GM06990 (cell line): ENCODE measurements at regions not wholly inside any gene's neighbourhood (a gene's known extent, or its start where the extent isn't known, plus 50 kb on each side); places are given as distances from the start of the nearest gene placed in this dataset.
A peak's percentile ranks its signal among the peaks of the same experiment; 100 is the strongest.
"Not testable (repeated sequence)": the region's sequence is repeated elsewhere in the genome, so short reads cannot be mapped to it uniquely, and the experiment has no call there.

ENCODE experiments used
- DNase-seq: peaks from one replicate; pipeline ENCODE4 v3.0.0-alpha.2; 2011; ENCODE audit not compliant: insufficient read length; ENCODE audit errors: extremely low read depth
- H3K27me3 ChIP-seq: replicated peaks from 2 replicates; pipeline ENCODE4 v1.6.0; 2011; ENCODE audit warnings: low read length; ENCODE audit not compliant: control insufficient read depth, insufficient read depth
- H3K36me3 ChIP-seq: 2 replicates; pipeline ENCODE4 v1.5.1; 2011; ENCODE audit warnings: low read length; ENCODE audit not compliant: control insufficient read depth, insufficient read depth
- H3K4me3 ChIP-seq: replicated peaks from 2 replicates; pipeline ENCODE4 v1.5.1; 2011; ENCODE audit warnings: low read depth, mild to moderate bottlenecking, control low read depth, low read length
- TF ChIP-seq, protein P1 (sequence below): IDR thresholded peaks from 2 replicates; pipeline ENCODE4 v1.5.1; 2011; ENCODE audit warnings: low read length, control low read depth, mild to moderate bottlenecking, inconsistent platforms; ENCODE audit not compliant: insufficient read depth, poor library complexity, severe bottlenecking

DNA sequence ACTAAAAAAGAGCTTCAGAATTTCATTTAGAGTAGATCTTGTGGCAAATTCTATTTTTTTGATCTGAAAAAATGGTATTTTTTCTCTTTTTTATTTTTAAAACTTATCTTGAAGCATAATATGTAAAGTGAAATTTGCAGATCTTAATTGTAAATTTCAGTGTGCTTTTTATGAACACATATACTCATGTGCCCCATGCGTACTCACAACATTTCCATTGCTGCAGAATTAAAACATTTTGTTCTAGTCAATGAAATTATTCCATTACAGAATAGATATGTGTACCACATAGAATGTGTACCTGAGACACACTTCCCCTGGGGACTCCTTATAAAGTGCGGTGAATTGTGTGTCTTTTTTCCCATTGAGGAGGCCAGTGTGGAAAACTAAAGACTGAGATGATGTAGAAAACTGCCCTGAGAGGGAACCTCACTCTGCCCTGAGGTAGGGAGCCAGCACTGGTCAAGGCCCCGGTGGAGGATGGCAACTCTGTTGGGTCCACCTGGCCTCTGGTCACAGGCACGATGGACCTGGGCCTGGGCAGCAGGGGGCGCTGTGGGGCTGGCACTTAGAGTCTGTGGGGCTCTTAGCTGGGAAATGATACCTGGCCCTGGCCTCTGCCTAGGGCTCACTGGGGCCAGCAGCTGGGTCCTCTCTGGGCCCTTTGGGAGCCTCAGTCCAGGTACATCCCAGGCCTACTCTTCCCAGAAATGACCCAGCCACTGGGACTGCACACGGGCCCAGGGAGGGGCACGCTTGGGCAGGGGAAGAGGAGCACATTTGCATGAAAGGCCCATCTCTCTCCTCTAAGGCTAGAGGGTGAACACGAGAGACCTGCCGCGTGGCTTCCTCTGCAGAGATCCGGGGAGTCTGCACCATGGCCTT, 77.9 kb upstream of the TOP3B start:
- H3K36me3 ChIP-seq: no peaks in the 10 kb centered on the region
- peak; percentile 77 for DNase-seq
- H3K27me3 ChIP-seq: no peaks in the 10 kb centered on the region
- H3K4me3 ChIP-seq: no peak overlapping the region
- TF ChIP-seq, protein P1, sequence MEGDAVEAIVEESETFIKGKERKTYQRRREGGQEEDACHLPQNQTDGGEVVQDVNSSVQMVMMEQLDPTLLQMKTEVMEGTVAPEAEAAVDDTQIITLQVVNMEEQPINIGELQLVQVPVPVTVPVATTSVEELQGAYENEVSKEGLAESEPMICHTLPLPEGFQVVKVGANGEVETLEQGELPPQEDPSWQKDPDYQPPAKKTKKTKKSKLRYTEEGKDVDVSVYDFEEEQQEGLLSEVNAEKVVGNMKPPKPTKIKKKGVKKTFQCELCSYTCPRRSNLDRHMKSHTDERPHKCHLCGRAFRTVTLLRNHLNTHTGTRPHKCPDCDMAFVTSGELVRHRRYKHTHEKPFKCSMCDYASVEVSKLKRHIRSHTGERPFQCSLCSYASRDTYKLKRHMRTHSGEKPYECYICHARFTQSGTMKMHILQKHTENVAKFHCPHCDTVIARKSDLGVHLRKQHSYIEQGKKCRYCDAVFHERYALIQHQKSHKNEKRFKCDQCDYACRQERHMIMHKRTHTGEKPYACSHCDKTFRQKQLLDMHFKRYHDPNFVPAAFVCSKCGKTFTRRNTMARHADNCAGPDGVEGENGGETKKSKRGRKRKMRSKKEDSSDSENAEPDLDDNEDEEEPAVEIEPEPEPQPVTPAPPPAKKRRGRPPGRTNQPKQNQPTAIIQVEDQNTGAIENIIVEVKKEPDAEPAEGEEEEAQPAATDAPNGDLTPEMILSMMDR: peak; percentile 97

DNA sequence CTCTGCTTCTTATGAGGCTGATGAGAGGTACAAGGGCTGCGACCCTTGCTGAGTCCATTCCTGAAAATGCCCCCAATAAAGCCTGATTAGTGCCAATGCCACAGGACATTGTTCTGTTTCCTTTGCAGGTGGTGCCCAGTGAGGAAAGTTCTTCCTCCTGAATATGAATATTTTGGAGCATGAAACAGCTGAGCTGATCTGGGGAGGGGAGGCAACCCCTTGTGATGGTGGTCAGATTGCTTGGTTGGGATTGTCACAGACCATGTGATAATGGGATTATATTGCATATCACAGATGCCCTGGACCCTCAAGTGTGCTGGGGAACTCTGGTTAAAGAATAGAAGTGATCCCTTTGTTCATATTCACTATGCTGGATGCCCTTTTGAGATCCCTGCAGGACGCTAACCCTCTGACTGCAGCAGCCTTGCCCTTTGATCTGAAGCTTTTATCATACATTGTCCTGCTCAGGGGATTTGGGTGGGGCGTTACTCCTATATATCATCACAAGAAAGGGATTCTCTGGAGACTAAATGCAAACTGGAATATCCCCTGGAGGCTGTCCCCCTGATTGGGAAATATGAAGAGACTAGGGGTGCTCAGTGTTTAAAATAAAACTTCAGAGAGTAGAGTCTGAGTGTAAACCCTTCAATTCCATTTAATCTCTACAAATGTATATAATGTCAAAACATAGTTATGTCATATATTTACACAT, 76.9 kb upstream of the TOP3B start:
- Histone ChIP-seq H3K4me3 (no peak overlapping the region), H3K36me3 (no peaks in the 10 kb centered on the region), H3K27me3 (no peaks in the 10 kb centered on the region)
- TF ChIP-seq, protein P1: no peak
- no peak for DNase-seq

DNA sequence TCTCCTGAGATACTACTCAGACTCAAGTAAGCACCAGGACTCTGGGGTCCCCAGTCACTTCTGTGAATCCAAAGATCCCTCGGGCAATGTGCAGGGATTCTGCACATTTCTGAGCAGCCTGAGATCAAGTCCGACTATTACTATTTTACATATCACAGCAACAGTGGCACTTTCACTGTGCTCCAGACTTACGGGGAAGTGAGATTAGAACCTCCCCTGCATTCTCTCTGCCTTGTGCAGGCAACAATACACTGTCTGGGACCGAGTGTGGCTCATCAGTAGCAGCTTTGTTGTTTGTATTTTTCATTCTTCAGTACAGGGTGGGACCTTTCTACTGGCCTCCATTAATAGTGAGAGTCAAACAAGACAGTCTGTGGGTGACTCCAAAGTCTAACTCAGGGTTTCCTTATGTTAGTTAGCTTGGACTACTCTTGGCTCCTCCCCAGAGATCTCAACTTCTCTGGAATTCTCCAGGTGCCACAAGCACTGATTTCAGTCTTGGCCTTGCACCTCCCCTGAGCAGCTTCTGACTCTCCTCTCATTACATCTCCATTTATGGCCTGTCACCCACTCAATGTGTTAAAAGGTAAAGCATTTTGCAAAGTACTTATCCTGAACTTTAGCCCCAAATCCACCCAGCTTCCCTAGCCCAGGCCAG, 76.2 kb upstream of the TOP3B start:
- DNase-seq: no peak

DNA sequence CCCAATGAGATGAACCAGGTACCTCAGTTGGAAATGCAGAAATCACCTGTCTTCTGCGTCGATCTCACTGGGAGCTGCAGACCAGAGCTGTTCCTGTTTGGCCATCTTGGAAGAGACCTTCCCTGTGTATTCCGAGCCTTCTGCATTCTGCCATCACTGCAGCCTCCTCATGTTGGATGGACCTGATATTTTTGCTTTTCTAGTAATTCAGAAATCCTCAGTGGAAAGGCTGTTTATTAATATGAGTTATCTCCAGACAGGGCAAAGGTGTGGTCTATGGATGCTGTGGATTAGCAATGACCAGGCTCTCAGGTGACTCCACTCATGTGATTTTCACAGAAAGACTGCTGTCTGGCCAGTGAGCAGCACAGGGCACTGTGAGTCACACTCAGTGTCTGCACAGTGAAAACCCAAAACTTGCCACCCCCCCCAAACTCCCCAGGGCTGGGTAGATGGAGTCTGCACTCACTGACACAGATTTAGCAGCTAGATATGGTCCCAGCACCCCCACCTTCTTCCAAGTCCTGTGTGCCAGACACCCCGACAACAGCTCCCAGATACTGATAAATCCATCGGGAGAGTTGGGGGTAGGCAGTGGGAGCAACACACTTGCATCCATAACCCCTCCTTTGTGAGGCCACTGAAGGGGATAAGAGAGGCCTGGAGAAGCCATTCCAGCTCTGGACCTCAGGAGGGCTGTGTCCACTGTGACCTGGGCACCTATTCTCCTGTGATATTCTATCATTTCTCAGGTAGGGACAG, 75.2 kb upstream of the TOP3B start:
- no peak for DNase-seq
- no peaks in the 10 kb centered on the region for H3K27me3 ChIP-seq
- TF ChIP-seq, protein P1: no peak
- no peak overlapping the region for H3K4me3 ChIP-seq
- H3K36me3 ChIP-seq: no peaks in the 10 kb centered on the region

More for the DNA sequence above, 76.2 kb upstream of the TOP3B start:
- TF ChIP-seq, protein P1: no peak
- Histone ChIP-seq H3K27me3 (no peaks in the 10 kb centered on the region), H3K4me3 (no peak overlapping the region), H3K36me3 (no peaks in the 10 kb centered on the region)

DNA sequence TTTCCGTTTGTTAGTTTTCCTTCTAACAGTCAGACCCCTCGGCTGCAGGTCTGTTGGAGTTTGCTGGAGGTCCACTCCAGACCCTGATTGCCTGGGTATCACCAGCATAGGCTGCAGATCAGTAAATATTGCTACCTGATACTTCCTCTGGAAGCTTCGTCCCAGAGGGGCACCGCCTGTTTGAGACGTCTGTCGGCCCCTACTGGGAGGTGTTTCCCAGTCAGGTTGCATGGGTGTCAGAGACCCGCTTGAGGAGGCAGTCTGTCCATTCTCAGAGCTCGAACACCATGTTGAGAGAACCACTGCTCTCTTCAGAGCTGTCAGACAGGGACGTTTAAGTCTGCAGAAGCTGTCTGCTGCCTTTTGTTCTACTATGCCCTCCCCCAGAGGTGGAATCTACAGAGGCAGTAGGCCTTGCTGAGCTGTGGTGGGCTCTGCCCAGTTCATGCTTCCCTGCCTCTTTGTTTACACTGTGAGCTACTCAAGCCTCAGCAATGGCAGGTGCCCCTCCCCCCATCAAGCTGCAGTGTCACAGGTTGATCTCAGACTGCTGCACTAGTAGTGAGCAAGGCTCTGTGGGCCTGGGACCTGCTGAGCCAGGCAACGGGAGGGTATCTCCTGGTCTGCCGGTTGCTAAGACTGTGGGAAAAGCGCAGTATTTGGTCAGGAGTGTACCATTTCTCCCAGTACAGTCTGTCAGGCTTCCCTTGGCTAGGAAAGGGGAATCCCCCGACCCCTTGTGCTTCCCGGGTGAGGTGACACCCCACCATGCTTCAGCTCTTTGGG, 74.4 kb upstream of the TOP3B start:
- not testable (repeated sequence) for H3K27me3 ChIP-seq, DNase-seq

DNA sequence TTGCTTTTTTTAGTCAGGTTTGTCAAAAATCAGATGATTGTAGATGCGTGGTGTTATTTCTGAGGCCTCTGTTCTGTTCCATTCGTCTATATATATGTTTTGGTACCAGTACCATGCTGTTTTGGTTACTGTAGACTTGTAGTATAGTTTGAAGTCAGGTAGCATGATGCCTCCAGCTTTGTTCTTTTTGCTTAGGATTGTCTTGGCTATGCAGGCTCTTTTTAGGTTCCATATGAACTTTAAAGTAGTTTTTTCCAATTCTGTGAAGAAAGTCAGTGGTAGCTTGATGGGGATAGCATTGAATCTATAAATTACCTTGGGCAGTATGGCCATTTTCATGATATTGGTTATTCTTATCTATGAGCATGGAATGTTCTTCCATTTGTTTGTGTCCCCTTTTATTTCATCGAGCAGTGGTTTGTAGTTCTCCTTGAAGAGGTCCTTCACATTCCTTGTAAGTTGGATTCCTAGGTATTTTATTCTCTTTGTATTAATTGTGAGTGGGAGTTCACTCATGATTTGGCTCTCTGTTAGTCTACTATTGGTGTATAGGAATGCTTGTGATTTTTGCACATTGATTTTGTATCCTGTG, 70.1 kb upstream of the TOP3B start:
- DNase-seq, H3K4me3 ChIP-seq, H3K36me3 ChIP-seq, H3K27me3 ChIP-seq: not testable (repeated sequence)

More for the DNA sequence above, 74.4 kb upstream of the TOP3B start:
- H3K4me3 ChIP-seq, H3K36me3 ChIP-seq: not testable (repeated sequence)

DNA sequence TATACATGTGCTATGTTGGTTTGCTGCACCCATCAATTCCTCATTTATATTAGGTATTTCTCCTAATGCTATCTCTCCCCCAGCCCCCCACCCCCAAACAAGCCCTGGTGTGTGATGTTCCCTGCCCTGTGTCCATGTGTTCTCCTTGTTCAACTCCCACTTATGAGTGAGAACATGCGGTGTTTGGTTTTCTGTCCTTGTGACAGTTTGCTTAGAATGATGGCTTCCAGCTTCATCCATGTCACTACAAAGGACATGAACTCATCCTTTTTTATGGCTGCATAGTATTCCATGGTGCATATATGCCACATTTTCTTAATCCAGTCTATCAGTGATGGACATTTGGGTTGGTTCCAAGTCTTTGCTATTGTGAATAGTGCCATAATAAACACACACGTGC, 68.4 kb upstream of the TOP3B start:
- H3K36me3 ChIP-seq, DNase-seq, H3K27me3 ChIP-seq, H3K4me3 ChIP-seq: not testable (repeated sequence)
